ENCODE measurements at regions not wholly inside any gene's neighbourhood (a gene's known extent, or its start where the extent isn't known, plus 50 kb on each side); places are given as distances from the start of the nearest gene placed in this dataset.

DNA sequence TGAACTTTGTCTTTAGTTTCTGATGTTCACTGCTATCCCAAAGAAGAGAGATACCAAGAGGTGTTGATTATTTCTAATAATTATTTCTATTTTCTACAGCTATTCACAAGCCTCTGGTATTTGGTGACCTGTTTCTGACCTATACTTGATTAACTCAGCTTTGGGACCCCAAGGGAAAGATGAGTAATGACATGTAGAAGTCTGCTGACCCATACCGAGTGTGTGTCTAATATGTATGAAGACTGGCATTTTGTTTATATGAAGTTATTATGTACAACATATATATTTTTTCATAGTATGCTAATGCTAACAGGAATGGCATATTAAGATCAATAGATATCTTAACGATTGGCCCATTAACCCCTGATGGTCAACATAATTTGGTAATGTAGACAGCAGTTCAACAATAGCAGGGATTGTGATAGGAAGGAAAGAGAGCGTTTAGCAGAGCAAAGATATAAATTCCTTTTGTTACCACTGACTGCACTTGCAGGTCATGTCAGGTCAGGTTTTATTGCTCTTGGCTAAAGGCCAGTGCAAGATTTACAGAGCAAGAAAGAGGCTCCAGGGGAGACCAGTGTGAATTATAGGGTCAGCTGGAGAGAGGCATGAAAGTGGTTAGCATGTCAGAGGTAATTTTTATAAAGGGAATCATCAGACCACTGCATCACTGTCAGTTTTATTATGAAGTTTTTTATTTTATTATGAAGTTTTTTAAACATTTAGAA lies 94.7 kb upstream of the DIPK2B start:
- TF ChIP-seq, protein P1, sequence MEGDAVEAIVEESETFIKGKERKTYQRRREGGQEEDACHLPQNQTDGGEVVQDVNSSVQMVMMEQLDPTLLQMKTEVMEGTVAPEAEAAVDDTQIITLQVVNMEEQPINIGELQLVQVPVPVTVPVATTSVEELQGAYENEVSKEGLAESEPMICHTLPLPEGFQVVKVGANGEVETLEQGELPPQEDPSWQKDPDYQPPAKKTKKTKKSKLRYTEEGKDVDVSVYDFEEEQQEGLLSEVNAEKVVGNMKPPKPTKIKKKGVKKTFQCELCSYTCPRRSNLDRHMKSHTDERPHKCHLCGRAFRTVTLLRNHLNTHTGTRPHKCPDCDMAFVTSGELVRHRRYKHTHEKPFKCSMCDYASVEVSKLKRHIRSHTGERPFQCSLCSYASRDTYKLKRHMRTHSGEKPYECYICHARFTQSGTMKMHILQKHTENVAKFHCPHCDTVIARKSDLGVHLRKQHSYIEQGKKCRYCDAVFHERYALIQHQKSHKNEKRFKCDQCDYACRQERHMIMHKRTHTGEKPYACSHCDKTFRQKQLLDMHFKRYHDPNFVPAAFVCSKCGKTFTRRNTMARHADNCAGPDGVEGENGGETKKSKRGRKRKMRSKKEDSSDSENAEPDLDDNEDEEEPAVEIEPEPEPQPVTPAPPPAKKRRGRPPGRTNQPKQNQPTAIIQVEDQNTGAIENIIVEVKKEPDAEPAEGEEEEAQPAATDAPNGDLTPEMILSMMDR (IDR thresholded peaks at IDR 0.05): no peak
- no peak for TF ChIP-seq POLR2A (IDR thresholded peaks at IDR 0.05)
- no peak for TF ChIP-seq POLR2AphosphoS5 (IDR thresholded peaks at IDR 0.05)
